ENCODE measurements at regions not wholly inside any gene's neighbourhood (a gene's known extent, or its start where the extent isn't known, plus 50 kb on each side); places are given as distances from the start of the nearest gene placed in this dataset.
"Not testable (repeated sequence)": the region's sequence is repeated elsewhere in the genome, so short reads cannot be mapped to it uniquely, and the experiment has no call there.

DNA sequence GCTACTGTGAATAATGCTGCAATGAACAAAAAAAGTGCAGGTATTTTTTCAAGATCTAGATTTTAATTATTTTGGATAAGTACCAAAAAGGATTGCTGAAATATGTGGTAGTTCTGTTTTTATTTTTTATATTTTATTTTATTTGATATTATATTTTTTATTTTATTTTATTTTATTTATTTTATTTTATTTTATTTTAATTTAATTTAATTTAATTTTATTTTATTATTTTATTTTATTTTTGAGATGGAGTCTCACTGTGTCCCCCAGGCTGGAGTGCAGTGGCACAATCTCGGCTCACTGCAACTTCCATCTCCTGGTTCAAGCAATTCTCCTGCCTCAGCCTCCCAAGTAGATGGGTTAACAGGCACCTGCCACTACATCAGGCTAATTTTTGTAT is 416.5 kb downstream of the NEBL start:
- TF ChIP-seq, protein P1, sequence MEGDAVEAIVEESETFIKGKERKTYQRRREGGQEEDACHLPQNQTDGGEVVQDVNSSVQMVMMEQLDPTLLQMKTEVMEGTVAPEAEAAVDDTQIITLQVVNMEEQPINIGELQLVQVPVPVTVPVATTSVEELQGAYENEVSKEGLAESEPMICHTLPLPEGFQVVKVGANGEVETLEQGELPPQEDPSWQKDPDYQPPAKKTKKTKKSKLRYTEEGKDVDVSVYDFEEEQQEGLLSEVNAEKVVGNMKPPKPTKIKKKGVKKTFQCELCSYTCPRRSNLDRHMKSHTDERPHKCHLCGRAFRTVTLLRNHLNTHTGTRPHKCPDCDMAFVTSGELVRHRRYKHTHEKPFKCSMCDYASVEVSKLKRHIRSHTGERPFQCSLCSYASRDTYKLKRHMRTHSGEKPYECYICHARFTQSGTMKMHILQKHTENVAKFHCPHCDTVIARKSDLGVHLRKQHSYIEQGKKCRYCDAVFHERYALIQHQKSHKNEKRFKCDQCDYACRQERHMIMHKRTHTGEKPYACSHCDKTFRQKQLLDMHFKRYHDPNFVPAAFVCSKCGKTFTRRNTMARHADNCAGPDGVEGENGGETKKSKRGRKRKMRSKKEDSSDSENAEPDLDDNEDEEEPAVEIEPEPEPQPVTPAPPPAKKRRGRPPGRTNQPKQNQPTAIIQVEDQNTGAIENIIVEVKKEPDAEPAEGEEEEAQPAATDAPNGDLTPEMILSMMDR (IDR thresholded peaks at IDR 0.05; ENCODE audit: low read depth, low read length, missing input control) = not testable (repeated sequence)
- not testable (repeated sequence) for TF ChIP-seq YY1 (IDR thresholded peaks at IDR 0.05); EGR1 (IDR thresholded peaks at IDR 0.05; ENCODE audit: low read depth in 2 of 2); SP1 (IDR thresholded peaks at IDR 0.05); TAF1 (conservative IDR thresholded peaks at IDR 0.05); FOXA1 (IDR thresholded peaks at IDR 0.05); RAD21 (IDR thresholded peaks at IDR 0.05); HNF4A (conservative IDR thresholded peaks at IDR 0.05); JUND (IDR thresholded peaks at IDR 0.05); GABPA (IDR thresholded peaks at IDR 0.05 in 1 of 2, conservative IDR thresholded peaks at IDR 0.05 in 1 of 2)
- TF ChIP-seq, protein P2, sequence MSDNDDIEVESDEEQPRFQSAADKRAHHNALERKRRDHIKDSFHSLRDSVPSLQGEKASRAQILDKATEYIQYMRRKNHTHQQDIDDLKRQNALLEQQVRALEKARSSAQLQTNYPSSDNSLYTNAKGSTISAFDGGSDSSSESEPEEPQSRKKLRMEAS (IDR thresholded peaks at IDR 0.05) = not testable (repeated sequence)
- TF ChIP-seq, protein P3, sequence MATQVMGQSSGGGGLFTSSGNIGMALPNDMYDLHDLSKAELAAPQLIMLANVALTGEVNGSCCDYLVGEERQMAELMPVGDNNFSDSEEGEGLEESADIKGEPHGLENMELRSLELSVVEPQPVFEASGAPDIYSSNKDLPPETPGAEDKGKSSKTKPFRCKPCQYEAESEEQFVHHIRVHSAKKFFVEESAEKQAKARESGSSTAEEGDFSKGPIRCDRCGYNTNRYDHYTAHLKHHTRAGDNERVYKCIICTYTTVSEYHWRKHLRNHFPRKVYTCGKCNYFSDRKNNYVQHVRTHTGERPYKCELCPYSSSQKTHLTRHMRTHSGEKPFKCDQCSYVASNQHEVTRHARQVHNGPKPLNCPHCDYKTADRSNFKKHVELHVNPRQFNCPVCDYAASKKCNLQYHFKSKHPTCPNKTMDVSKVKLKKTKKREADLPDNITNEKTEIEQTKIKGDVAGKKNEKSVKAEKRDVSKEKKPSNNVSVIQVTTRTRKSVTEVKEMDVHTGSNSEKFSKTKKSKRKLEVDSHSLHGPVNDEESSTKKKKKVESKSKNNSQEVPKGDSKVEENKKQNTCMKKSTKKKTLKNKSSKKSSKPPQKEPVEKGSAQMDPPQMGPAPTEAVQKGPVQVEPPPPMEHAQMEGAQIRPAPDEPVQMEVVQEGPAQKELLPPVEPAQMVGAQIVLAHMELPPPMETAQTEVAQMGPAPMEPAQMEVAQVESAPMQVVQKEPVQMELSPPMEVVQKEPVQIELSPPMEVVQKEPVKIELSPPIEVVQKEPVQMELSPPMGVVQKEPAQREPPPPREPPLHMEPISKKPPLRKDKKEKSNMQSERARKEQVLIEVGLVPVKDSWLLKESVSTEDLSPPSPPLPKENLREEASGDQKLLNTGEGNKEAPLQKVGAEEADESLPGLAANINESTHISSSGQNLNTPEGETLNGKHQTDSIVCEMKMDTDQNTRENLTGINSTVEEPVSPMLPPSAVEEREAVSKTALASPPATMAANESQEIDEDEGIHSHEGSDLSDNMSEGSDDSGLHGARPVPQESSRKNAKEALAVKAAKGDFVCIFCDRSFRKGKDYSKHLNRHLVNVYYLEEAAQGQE (IDR thresholded peaks at IDR 0.05) = not testable (repeated sequence)

All from liver (tissue), 3 donors.